ENCODE measurements at regions not wholly inside any gene's neighbourhood (a gene's known extent, or its start where the extent isn't known, plus 50 kb on each side); places are given as distances from the start of the nearest gene placed in this dataset.

DNA sequence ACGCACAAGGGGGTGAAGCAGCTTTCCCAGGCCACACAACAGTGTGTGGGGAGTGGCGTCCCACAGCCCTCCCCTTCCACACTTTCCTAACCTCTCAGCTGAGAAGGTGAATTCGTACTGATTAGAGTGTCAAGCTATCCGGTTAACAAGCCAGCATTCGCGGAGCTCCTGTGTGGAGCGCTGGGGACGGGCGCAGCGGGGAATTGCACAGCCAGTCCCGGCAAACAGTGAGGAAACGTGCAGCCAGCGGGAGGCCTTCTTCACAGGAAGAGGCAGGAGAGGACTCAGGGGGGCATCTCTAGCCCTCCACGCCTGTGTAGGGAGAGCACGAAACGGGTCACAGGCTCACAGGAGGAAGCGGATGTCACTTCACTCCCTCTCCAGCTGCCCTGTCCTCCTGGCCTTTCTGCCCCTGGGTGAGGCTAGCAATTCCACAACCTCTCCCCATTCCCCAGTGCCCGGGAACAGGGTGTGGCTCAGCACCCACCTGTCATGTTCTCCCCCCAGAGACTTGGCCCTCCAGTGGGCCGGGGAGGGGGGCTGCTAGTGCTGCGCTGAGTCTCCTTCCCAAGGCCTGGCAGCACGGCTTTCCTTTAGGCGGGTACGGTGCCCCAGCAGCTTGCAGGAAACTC lies 117.3 kb downstream of the CPZ start:
- TF ChIP-seq, protein P1, sequence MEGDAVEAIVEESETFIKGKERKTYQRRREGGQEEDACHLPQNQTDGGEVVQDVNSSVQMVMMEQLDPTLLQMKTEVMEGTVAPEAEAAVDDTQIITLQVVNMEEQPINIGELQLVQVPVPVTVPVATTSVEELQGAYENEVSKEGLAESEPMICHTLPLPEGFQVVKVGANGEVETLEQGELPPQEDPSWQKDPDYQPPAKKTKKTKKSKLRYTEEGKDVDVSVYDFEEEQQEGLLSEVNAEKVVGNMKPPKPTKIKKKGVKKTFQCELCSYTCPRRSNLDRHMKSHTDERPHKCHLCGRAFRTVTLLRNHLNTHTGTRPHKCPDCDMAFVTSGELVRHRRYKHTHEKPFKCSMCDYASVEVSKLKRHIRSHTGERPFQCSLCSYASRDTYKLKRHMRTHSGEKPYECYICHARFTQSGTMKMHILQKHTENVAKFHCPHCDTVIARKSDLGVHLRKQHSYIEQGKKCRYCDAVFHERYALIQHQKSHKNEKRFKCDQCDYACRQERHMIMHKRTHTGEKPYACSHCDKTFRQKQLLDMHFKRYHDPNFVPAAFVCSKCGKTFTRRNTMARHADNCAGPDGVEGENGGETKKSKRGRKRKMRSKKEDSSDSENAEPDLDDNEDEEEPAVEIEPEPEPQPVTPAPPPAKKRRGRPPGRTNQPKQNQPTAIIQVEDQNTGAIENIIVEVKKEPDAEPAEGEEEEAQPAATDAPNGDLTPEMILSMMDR (IDR thresholded peaks at IDR 0.05), result no peak
- no peak for TF ChIP-seq POLR2A (IDR thresholded peaks at IDR 0.05)

Measured in thyroid gland (tissue), 4 donors.